Sigmoid colon (tissue), 4 donors: ENCODE measurements at regions not wholly inside any gene's neighbourhood (a gene's known extent, or its start where the extent isn't known, plus 50 kb on each side); places are given as distances from the start of the nearest gene placed in this dataset.

Experiments
- EP300 ChIP-seq, 4 donors: sonication (generic); formaldehyde crosslinking; IDR thresholded peaks; one replicate each; pipeline ENCODE4 v1.6.1; 2017; ENCODE audit warnings: antibody characterized with exemption in 4 of 4
- POLR2A ChIP-seq, 2 donors: fragments of 450-650 bp; IDR thresholded peaks; one replicate each; pipeline ENCODE4 v1.6.1; 2016; ENCODE audit warnings: antibody characterized with exemption in 2 of 2, mild to moderate bottlenecking in 2 of 2, moderate library complexity in 2 of 2
- POLR2AphosphoS5 ChIP-seq, 4 donors: sonication (generic); formaldehyde crosslinking; IDR thresholded peaks; one replicate each; pipeline ENCODE4 v1.6.1; 2017; ENCODE audit warnings: antibody characterized with exemption in 4 of 4
- TF ChIP-seq, protein P1 (sequence below), 4 experiments: fragments of 450-650 bp in 3 of 4; fragments of 200-600 bp in 1 of 4; IDR thresholded peaks; one replicate each; pipeline ENCODE4 v1.5.1; 2016 to 2019; ENCODE audit warnings: antibody characterized with exemption in 4 of 4, mild to moderate bottlenecking in 3 of 4, moderate library complexity in 2 of 4

DNA sequence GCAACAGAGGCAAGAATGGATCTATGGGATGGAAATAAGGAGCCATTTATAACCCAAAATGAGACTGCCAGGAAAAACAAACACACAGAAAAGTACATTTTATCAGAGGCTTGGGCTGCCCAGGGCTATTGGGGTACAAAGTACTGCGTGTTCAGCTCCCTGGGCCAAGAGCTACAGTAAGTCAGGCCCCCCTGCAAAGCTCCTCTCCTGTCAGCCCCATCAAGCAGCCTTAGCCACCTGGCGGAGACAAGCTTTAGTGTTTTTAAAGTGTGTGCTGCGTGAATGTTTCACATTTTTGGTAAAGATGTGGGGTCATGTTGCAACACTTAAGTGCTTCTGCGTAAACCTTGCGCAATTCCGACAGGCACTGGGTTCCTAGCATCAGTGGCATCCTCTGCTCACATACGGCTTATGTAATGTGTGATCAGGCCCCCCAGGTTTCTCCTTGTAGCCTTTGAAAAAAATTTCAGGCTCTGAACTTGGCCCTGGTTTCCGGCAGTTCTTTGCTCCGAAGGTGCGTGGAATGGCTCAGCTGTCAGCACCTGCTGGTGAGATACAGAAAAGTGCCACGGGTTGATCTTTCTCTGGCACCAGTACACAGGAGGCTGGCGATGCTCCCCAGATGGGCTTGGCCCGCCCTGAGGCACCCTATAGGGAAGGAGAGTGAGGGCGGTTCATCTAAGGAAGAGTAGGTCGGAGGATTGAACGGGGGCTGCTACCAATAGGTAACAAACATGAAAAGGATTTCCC, 198.7 kb upstream of the EEA1 start:
- TF ChIP-seq, protein P1, sequence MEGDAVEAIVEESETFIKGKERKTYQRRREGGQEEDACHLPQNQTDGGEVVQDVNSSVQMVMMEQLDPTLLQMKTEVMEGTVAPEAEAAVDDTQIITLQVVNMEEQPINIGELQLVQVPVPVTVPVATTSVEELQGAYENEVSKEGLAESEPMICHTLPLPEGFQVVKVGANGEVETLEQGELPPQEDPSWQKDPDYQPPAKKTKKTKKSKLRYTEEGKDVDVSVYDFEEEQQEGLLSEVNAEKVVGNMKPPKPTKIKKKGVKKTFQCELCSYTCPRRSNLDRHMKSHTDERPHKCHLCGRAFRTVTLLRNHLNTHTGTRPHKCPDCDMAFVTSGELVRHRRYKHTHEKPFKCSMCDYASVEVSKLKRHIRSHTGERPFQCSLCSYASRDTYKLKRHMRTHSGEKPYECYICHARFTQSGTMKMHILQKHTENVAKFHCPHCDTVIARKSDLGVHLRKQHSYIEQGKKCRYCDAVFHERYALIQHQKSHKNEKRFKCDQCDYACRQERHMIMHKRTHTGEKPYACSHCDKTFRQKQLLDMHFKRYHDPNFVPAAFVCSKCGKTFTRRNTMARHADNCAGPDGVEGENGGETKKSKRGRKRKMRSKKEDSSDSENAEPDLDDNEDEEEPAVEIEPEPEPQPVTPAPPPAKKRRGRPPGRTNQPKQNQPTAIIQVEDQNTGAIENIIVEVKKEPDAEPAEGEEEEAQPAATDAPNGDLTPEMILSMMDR (IDR thresholded peaks at IDR 0.05): peak in 3 of 4 experiments; percentile 4 to 29 (median 6)
- TF ChIP-seq POLR2A (IDR thresholded peaks at IDR 0.05) (no peak), EP300 (IDR thresholded peaks at IDR 0.05) (peak; percentile 17 to 94 (median 76)), POLR2AphosphoS5 (IDR thresholded peaks at IDR 0.05) (peak; percentile 61 to 82 (median 72))
